HCT116 (cell line): ENCODE measurements at regions not wholly inside any gene's neighbourhood (a gene's known extent, or its start where the extent isn't known, plus 50 kb on each side); places are given as distances from the start of the nearest gene placed in this dataset.

Experiments
- ATAC-seq: fragments of 200-7000 bp; cut with Tn5 transposase; 2 replicates; pipeline ENCODE4 v1.9.1; 2020; ENCODE audit warnings: mild to moderate bottlenecking, moderate library complexity
- BruUV-seq: library from RNA; stranded (reverse); fragments of 400-500 nt; replicated peaks from 2 replicates; lab custom pipeline; 2021; lab: Mats Ljungman, UMichigan
- CTCF ChIA-PET: fragments of 300-600 bp; sonication (Branson Sonifier 250); formaldehyde crosslinking; loops from one replicate; lab custom pipeline; 2021; ENCODE audit warnings: antibody characterized with exemption; lab: Charles Lee
- POLR2A ChIA-PET: fragments of 300-600, 350-600 bp; sonication (Branson Sonifier 250); formaldehyde crosslinking; loops from one replicate; lab custom pipeline; 2021; ENCODE audit warnings: antibody characterized with exemption; lab: Charles Lee
- RAD21 ChIA-PET, 2 experiments: fragments of 300-600 bp; sonication (Branson Sonifier 250); formaldehyde crosslinking; loops; one replicate each; lab custom pipeline; 2023; ENCODE audit warnings: low total read pairs in 2 of 2; ENCODE audit not compliant: uncharacterized antibody in 2 of 2, unreplicated experiment in 2 of 2, low non-redundant PET in 1 of 2; lab: Charles Lee
- DNase-seq: peaks from one replicate; pipeline ENCODE4 v3.0.0-alpha.2; 2010; ENCODE audit warnings: low read depth, low spot score
- H2AFZ ChIP-seq: fragments of 200-600 bp; shearing (Covaris generic), sonication (generic); 2 replicates; pipeline ENCODE4 v1.6.1; 2017; ENCODE audit warnings: low read depth, mixed run types, mixed read lengths, antibody characterized with exemption, low read length; ENCODE audit not compliant: poor library complexity, severe bottlenecking
- H3K27ac ChIP-seq: 2 replicates; pipeline ENCODE4 v1.5.1; 2012; ENCODE audit warnings: low read depth, low read length
- H3K27me3 ChIP-seq: fragments of 200-600 bp; sonication (generic); 2 replicates; pipeline ENCODE4 v1.6.1; 2016; ENCODE audit warnings: mixed run types, low read length, mixed read lengths; ENCODE audit not compliant: insufficient read depth
- H3K36me3 ChIP-seq, 2 experiments: fragments of 200-500 bp in 1 of 2; fragments of 200-600 bp in 1 of 2; sonication (Bioruptor generic) in 1 of 2; sonication (generic) in 1 of 2; 2 replicates each; pipeline versions ENCODE4 v1.5.1 to v1.6.1; 2014 to 2016; ENCODE audit warnings: low read length in 2 of 2, inconsistent platforms in 1 of 2, mixed read lengths in 1 of 2, mixed run types in 1 of 2; ENCODE audit not compliant: insufficient read depth in 2 of 2, control insufficient read depth in 1 of 2
- H3K4me1 ChIP-seq, 2 experiments: fragments of 200-600 bp in 1 of 2; sonication (generic) in 1 of 2; 2 replicates each; pipeline versions ENCODE4 v1.5.1 to v1.6.1; 2012 to 2017; ENCODE audit warnings: low read length in 2 of 2, inconsistent platforms in 1 of 2, mild to moderate bottlenecking in 1 of 2, mixed read lengths in 1 of 2, mixed run types in 1 of 2, moderate library complexity in 1 of 2; ENCODE audit not compliant: insufficient read depth in 2 of 2, control insufficient read depth in 1 of 2
- H3K4me2 ChIP-seq: fragments of 200-600 bp; sonication (generic); 2 replicates; pipeline ENCODE4 v1.6.1; 2017; ENCODE audit warnings: mixed run types, low read length, mixed read lengths
- H3K4me3 ChIP-seq, 2 experiments: fragments of 200-600 bp in 1 of 2; sonication (generic) in 1 of 2; replicated peaks in 1 of 2; 2 replicates each; pipeline ENCODE4 v1.5.1; 2011 to 2016; ENCODE audit warnings: low read length in 2 of 2, control low read depth in 1 of 2, low read depth in 1 of 2, mild to moderate bottlenecking in 1 of 2, mixed read lengths in 1 of 2, mixed run types in 1 of 2
- H3K79me2 ChIP-seq: fragments of 200-600 bp; sonication (generic); 2 replicates; pipeline ENCODE4 v1.6.1; 2017; ENCODE audit warnings: mild to moderate bottlenecking, mixed run types, low read length, moderate library complexity, mixed read lengths; ENCODE audit not compliant: insufficient read depth
- H3K9ac ChIP-seq: fragments of 200-600 bp; sonication (generic); 2 replicates; pipeline ENCODE4 v1.6.1; 2016; ENCODE audit warnings: low read length, mixed read lengths
- H3K9me2 ChIP-seq: fragments of 200-600 bp; sonication (generic), shearing (Covaris generic); 2 replicates; pipeline ENCODE4 v1.6.1; 2017; ENCODE audit warnings: mixed run types, mild to moderate bottlenecking, moderate library complexity; ENCODE audit not compliant: insufficient read depth
- H3K9me3 ChIP-seq, 2 experiments: fragments of 200-500 bp in 1 of 2; fragments of 200-600 bp in 1 of 2; sonication (Bioruptor generic) in 1 of 2; sonication (generic) in 1 of 2; 2 replicates each; pipeline ENCODE4 v1.6.1; 2014 to 2017; ENCODE audit warnings: low read length in 2 of 2, mixed read lengths in 2 of 2, inconsistent platforms in 1 of 2, low read depth in 1 of 2, mild to moderate bottlenecking in 1 of 2, mixed run types in 1 of 2, moderate library complexity in 1 of 2; ENCODE audit not compliant: control insufficient read depth in 1 of 2, insufficient read depth in 1 of 2
- H4K20me1 ChIP-seq: fragments of 200-600 bp; sonication (generic), shearing (Covaris generic); 2 replicates; pipeline ENCODE4 v1.6.1; 2017; ENCODE audit warnings: mixed run types, mild to moderate bottlenecking, moderate library complexity; ENCODE audit not compliant: insufficient read depth
- CBX3 ChIP-seq: IDR thresholded peaks from 2 replicates; pipeline ENCODE4 v1.6.1; 2012; ENCODE audit warnings: low read depth
- CEBPB ChIP-seq: IDR thresholded peaks from 2 replicates; pipeline ENCODE4 v1.6.1; 2012; ENCODE audit warnings: low read depth
- ELF1 ChIP-seq: IDR thresholded peaks from 2 replicates; pipeline ENCODE4 v1.6.1; 2012; ENCODE audit warnings: low read depth, borderline replicate concordance
- EZH2 ChIP-seq: fragments of 200-600 bp; sonication (generic); IDR thresholded peaks from 2 replicates; pipeline ENCODE4 v1.6.1; 2017; ENCODE audit warnings: antibody characterized with exemption, mixed run types
- FOSL1 ChIP-seq: IDR thresholded peaks from 2 replicates; pipeline ENCODE4 v1.6.1; 2012; ENCODE audit warnings: low read depth
- JUND ChIP-seq: IDR thresholded peaks from 2 replicates; pipeline ENCODE4 v1.6.1; 2012
- TCF7L2 ChIP-seq: IDR thresholded peaks from 2 replicates; pipeline ENCODE4 v1.7.0; 2011; ENCODE audit warnings: borderline replicate concordance, inconsistent platforms; ENCODE audit not compliant: insufficient read depth, insufficient read length; ENCODE audit errors: extremely low read depth
- YY1 ChIP-seq: IDR thresholded peaks from 2 replicates; pipeline ENCODE4 v1.6.1; 2011; ENCODE audit warnings: low read length, low read depth, moderate library complexity, mild to moderate bottlenecking; ENCODE audit not compliant: insufficient replicate concordance; ENCODE audit errors: extremely low read depth
- intact Hi-C: fragments of 100-400 bp; cut with micrococcal nuclease; formaldehyde crosslinking; loops from 2 replicates; pipeline ENCODE4 v1.10.0; 2022
- TF ChIP-seq, protein P1 (sequence below): IDR thresholded peaks from 2 replicates; pipeline ENCODE4 v1.6.1; 2012; ENCODE audit warnings: low read depth
- TF ChIP-seq, protein P2 (sequence below), 3 experiments: fragments of 200-600 bp in 1 of 3; sonication (generic) in 1 of 3; IDR thresholded peaks in 2 of 3; conservative IDR thresholded peaks in 1 of 3; 2 replicates each; pipeline ENCODE4 v1.5.1; 2012 to 2017; ENCODE audit warnings: low read depth in 2 of 3, low read length in 2 of 3, antibody characterized with exemption in 1 of 3, borderline replicate concordance in 1 of 3, control low read depth in 1 of 3, mild to moderate bottlenecking in 1 of 3, mixed read lengths in 1 of 3, mixed run types in 1 of 3, moderate library complexity in 1 of 3; ENCODE audit not compliant: insufficient read depth in 1 of 3
- TF ChIP-seq, protein P3 (sequence below): IDR thresholded peaks from 2 replicates; pipeline ENCODE4 v1.6.1; 2012
- TF ChIP-seq, protein P4 (sequence below): IDR thresholded peaks from 2 replicates; pipeline ENCODE4 v1.6.1; 2011; ENCODE audit warnings: mild to moderate bottlenecking, low read length, moderate library complexity; ENCODE audit not compliant: insufficient replicate concordance; ENCODE audit errors: extremely low read depth

DNA sequence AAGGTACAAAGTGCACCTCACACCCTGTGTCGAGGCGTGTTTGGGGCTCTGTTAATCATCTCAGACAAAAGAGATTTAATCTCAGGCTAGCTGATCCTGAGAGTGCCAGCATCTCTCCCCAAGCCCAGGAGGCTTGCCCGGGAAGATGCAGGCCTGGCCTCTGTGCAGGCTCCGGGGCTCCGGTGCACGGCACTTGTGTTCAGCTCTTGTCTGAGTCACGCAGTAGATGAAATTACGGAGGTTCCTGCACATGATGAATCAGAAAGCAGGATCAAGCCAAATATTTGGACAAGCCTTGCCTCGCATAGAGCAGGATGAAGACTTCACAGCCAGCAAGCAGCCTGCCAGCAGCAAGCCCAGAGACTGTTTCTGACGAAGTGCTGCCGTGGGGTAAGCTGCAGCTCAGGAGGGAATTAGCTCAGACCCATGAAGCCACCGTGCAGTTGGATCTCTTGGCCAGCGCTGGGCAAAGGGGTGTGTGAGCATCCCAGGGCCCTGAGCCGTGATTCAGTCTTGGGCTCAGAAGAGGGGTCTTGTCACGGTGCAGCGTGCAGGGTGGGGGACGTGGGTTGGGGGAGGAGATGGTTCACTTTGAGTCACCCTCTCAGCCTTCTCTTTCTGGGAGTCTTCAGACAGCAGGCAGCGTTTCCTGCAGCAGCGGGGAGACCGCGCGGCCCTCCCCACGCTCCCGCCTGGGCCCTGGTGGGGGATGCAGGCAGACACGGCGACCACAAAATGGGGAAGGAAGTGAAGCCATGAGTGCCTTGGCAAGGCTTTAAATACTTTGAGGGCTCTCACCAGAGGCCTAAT lies 89.2 kb upstream of the MEF2A start:
- Histone ChIP-seq H4K20me1 (no peaks in the 10 kb centered on the region), H3K36me3 (no peaks in the 10 kb centered on the region), H3K4me2 (no peak overlapping the region), H3K9ac (no peak overlapping the region), H3K4me1 (no peaks in the 10 kb centered on the region; a peak in 1 of 4 replicates), H3K27ac (no peak overlapping the region), H2AFZ (no peak overlapping the region), H3K9me3 (no peaks in the 10 kb centered on the region), H3K4me3 (no peak overlapping the region), H3K9me2 (no peaks in the 10 kb centered on the region), H3K27me3 (no peaks in the 10 kb centered on the region), H3K79me2 (no peaks in the 10 kb centered on the region)
- no peak for DNase-seq
- ChIA-PET RAD21 (no interaction called here), POLR2A (no interaction called here), CTCF (no interaction called here)
- TF ChIP-seq TCF7L2 (no peak), EZH2 (no peak), CBX3 (no peak), CEBPB (no peak), FOSL1 (no peak), YY1 (no peak), ELF1 (no peak), JUND (no peak)
- TF ChIP-seq, protein P1, sequence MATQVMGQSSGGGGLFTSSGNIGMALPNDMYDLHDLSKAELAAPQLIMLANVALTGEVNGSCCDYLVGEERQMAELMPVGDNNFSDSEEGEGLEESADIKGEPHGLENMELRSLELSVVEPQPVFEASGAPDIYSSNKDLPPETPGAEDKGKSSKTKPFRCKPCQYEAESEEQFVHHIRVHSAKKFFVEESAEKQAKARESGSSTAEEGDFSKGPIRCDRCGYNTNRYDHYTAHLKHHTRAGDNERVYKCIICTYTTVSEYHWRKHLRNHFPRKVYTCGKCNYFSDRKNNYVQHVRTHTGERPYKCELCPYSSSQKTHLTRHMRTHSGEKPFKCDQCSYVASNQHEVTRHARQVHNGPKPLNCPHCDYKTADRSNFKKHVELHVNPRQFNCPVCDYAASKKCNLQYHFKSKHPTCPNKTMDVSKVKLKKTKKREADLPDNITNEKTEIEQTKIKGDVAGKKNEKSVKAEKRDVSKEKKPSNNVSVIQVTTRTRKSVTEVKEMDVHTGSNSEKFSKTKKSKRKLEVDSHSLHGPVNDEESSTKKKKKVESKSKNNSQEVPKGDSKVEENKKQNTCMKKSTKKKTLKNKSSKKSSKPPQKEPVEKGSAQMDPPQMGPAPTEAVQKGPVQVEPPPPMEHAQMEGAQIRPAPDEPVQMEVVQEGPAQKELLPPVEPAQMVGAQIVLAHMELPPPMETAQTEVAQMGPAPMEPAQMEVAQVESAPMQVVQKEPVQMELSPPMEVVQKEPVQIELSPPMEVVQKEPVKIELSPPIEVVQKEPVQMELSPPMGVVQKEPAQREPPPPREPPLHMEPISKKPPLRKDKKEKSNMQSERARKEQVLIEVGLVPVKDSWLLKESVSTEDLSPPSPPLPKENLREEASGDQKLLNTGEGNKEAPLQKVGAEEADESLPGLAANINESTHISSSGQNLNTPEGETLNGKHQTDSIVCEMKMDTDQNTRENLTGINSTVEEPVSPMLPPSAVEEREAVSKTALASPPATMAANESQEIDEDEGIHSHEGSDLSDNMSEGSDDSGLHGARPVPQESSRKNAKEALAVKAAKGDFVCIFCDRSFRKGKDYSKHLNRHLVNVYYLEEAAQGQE = no peak
- TF ChIP-seq, protein P2, sequence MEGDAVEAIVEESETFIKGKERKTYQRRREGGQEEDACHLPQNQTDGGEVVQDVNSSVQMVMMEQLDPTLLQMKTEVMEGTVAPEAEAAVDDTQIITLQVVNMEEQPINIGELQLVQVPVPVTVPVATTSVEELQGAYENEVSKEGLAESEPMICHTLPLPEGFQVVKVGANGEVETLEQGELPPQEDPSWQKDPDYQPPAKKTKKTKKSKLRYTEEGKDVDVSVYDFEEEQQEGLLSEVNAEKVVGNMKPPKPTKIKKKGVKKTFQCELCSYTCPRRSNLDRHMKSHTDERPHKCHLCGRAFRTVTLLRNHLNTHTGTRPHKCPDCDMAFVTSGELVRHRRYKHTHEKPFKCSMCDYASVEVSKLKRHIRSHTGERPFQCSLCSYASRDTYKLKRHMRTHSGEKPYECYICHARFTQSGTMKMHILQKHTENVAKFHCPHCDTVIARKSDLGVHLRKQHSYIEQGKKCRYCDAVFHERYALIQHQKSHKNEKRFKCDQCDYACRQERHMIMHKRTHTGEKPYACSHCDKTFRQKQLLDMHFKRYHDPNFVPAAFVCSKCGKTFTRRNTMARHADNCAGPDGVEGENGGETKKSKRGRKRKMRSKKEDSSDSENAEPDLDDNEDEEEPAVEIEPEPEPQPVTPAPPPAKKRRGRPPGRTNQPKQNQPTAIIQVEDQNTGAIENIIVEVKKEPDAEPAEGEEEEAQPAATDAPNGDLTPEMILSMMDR (IDR thresholded peaks at IDR 0.05 in 2 of 3, conservative IDR thresholded peaks at IDR 0.05 in 1 of 3; ENCODE audit: borderline replicate concordance in 1 of 3, insufficient read depth in 1 of 3, low read depth in 2 of 3, low read length in 2 of 3) = no peak
- TF ChIP-seq, protein P3, sequence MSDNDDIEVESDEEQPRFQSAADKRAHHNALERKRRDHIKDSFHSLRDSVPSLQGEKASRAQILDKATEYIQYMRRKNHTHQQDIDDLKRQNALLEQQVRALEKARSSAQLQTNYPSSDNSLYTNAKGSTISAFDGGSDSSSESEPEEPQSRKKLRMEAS = no peak
- TF ChIP-seq, protein P4, sequence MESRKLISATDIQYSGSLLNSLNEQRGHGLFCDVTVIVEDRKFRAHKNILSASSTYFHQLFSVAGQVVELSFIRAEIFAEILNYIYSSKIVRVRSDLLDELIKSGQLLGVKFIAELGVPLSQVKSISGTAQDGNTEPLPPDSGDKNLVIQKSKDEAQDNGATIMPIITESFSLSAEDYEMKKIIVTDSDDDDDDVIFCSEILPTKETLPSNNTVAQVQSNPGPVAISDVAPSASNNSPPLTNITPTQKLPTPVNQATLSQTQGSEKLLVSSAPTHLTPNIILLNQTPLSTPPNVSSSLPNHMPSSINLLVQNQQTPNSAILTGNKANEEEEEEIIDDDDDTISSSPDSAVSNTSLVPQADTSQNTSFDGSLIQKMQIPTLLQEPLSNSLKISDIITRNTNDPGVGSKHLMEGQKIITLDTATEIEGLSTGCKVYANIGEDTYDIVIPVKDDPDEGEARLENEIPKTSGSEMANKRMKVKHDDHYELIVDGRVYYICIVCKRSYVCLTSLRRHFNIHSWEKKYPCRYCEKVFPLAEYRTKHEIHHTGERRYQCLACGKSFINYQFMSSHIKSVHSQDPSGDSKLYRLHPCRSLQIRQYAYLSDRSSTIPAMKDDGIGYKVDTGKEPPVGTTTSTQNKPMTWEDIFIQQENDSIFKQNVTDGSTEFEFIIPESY = no peak
- intact Hi-C loops = no loop called here
- BruUV-seq = no TSS peak
- ATAC-seq = no peak
